Spleen (tissue), 3 donors: ENCODE measurements at regions not wholly inside any gene's neighbourhood (a gene's known extent, or its start where the extent isn't known, plus 50 kb on each side); places are given as distances from the start of the nearest gene placed in this dataset.

ENCODE experiments used
- POLR2A ChIP-seq, 3 donors: fragments of 450-650 bp; IDR thresholded peaks; one replicate each; pipeline ENCODE4 v1.5.1; 2017; ENCODE audit warnings: antibody characterized with exemption in 3 of 3, mild to moderate bottlenecking in 1 of 3
- POLR2AphosphoS5 ChIP-seq, 3 donors: sonication (generic); formaldehyde crosslinking; IDR thresholded peaks; one replicate each; pipeline ENCODE4 v1.5.1; 2017; ENCODE audit warnings: antibody characterized with exemption in 3 of 3

GRCh38 chr9:106310782-106311181 lies 552.2 kb upstream of the ZNF462 start:
- TF ChIP-seq POLR2A (IDR thresholded peaks at IDR 0.05), result no peak
- no peak for TF ChIP-seq POLR2AphosphoS5 (IDR thresholded peaks at IDR 0.05)
